HFFc6 (cell line): ENCODE measurements at regions not wholly inside any gene's neighbourhood (a gene's known extent, or its start where the extent isn't known, plus 50 kb on each side); places are given as distances from the start of the nearest gene placed in this dataset.

ENCODE experiments used
- DNase-seq: peaks from one replicate; pipeline ENCODE4 v3.0.0-alpha.2; 2018
- H3K27ac Mint-ChIP-seq: 2 replicates; pipeline ENCODE4 v1.8.0; 2020; ENCODE audit warnings: mild to moderate bottlenecking, mixed read lengths
- H3K27me3 Mint-ChIP-seq: 2 replicates; pipeline ENCODE4 v1.8.0; 2021; ENCODE audit warnings: mild to moderate bottlenecking, moderate library complexity, mixed read lengths; ENCODE audit not compliant: insufficient read depth
- H3K36me3 Mint-ChIP-seq: 2 replicates; pipeline ENCODE4 v1.8.0; 2021; ENCODE audit warnings: low read depth, mixed read lengths
- H3K4me1 Mint-ChIP-seq: 2 replicates; pipeline ENCODE4 v1.8.0; 2020; ENCODE audit warnings: low read depth, mixed read lengths
- H3K4me3 Mint-ChIP-seq: 2 replicates; pipeline ENCODE4 v1.8.0; 2020; ENCODE audit warnings: mild to moderate bottlenecking, moderate library complexity, mixed read lengths
- H3K9me3 Mint-ChIP-seq: 2 replicates; pipeline ENCODE4 v1.8.0; 2020; ENCODE audit warnings: mild to moderate bottlenecking, mixed read lengths
- CTCF ChIP-seq: fragments of 200-600 bp; sonication (generic); IDR thresholded peaks from 2 replicates; pipeline ENCODE4 v1.5.0; 2021; ENCODE audit warnings: antibody characterized with exemption, mild to moderate bottlenecking

GRCh38 chr4:125420526-125420925 is 105.8 kb downstream of the FAT4 start:
- H3K27me3 Mint-ChIP-seq, result no peaks in the 10 kb centered on the region
- H3K4me3 Mint-ChIP-seq, result no peak overlapping the region
- H3K27ac Mint-ChIP-seq, result no peak overlapping the region
- peaks cover 12% of the 10 kb centered on the region for H3K9me3 Mint-ChIP-seq
- no peak for TF ChIP-seq CTCF
- H3K36me3 Mint-ChIP-seq, result peaks cover 35% of the 10 kb centered on the region
- DNase-seq, result no peak
- no peaks in the 10 kb centered on the region for H3K4me1 Mint-ChIP-seq

GRCh38 chr4:125421547-125421946 is 106.8 kb downstream of the FAT4 start:
- H3K27me3 Mint-ChIP-seq, result no peaks in the 10 kb centered on the region

GRCh38 chr4:125423124-125423523 is 108.4 kb downstream of the FAT4 start:
- Mint-ChIP-seq H3K4me1 (no peaks in the 10 kb centered on the region), H3K9me3 (peaks cover 12% of the 10 kb centered on the region), H3K36me3 (peaks cover 25% of the 10 kb centered on the region), H3K4me3 (no peak overlapping the region), H3K27me3 (no peaks in the 10 kb centered on the region), H3K27ac (no peak overlapping the region)
- DNase-seq, result no peak
- TF ChIP-seq CTCF, result no peak

More at GRCh38 chr4:125421547-125421946, 106.8 kb downstream of the FAT4 start:
- no peak for TF ChIP-seq CTCF
- Mint-ChIP-seq H3K4me1 (no peaks in the 10 kb centered on the region), H3K27ac (no peak overlapping the region), H3K4me3 (no peak overlapping the region), H3K36me3 (peaks cover 25% of the 10 kb centered on the region), H3K9me3 (peaks cover 12% of the 10 kb centered on the region)
- DNase-seq, result no peak

- Mint-ChIP-seq H3K27ac (no peak overlapping the region), H3K4me1 (peaks cover 21% of the 10 kb centered on the region), H3K4me3 (no peak overlapping the region), H3K9me3 (no peaks in the 10 kb centered on the region; the same call in none of the 2 replicates), H3K36me3 (peaks cover 13% of the 10 kb centered on the region), H3K27me3 (no peaks in the 10 kb centered on the region)
- DNase-seq, result no peak
- no peak for TF ChIP-seq CTCF
Observed at GRCh38 chr4:125428832-125429231, 114.1 kb downstream of the FAT4 start.

GRCh38 chr4:125430086-125430485 is 115.3 kb downstream of the FAT4 start:
- TF ChIP-seq CTCF, result no peak
- Mint-ChIP-seq H3K36me3 (peaks cover 9% of the 10 kb centered on the region), H3K4me3 (no peak overlapping the region), H3K27me3 (no peaks in the 10 kb centered on the region), H3K9me3 (no peaks in the 10 kb centered on the region), H3K4me1 (peaks cover 31% of the 10 kb centered on the region), H3K27ac (no peak overlapping the region)
- DNase-seq, result no peak

GRCh38 chr4:125432078-125432477 is 117.3 kb downstream of the FAT4 start:
- peak; percentile 12 for DNase-seq

More at GRCh38 chr4:125432078-125432477, 117.3 kb downstream of the FAT4 start:
- H3K27me3 Mint-ChIP-seq, result no peaks in the 10 kb centered on the region; the same call in 1 of the 2 replicates
- H3K27ac Mint-ChIP-seq, result 0 out of 2 replicates have a peak overlapping the region, but pooled peaks have one; percentile 8
- peaks cover 31% of the 10 kb centered on the region for H3K4me1 Mint-ChIP-seq
- peaks cover 24% of the 10 kb centered on the region for H3K36me3 Mint-ChIP-seq
- H3K4me3 Mint-ChIP-seq, result no peak overlapping the region
- no peaks in the 10 kb centered on the region for H3K9me3 Mint-ChIP-seq
- 0 out of 2 replicates have a peak, but pooled peaks have one; percentile 28 for TF ChIP-seq CTCF
